ENCODE measurements at regions not wholly inside any gene's neighbourhood (a gene's known extent, or its start where the extent isn't known, plus 50 kb on each side); places are given as distances from the start of the nearest gene placed in this dataset.

DNA sequence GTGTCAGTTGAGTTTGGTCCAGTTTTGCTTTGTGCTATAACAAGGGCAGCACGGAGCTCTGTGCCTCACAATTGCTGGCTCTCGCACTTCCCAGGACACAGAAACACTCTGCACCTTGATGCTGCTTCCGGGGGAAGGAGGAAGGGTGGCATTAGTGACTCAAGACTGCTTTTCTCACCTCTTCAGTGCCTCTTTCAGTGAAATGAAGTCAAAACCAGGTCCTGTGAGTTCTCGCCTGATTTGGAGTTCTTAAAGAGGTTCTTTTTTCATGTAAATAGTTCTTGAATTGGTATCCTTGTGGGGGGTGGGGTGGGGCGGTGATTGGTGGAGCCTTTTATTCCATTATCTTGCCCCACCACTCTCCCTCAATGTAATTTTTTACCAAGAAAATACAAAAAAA, 91.5 kb upstream of the MYT1L start:
- POLR2A ChIA-PET: no interaction called here

DNA sequence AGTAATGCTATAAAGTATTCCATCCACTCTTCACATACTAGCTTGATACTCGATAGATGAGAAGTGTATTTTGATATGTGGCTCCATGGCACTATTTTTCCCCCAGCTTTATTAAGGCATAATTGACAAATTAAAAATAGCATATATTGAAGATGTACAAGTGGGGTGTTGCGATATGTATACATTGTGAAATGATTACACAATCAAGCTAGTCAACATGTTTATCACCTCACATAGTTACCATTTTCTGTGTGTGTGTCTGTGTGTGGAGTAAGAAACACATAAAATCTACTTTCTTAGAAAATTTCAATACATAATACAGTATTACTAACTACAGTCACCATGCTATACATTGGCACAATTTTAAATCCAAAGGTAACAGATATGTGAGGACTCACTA, 82.5 kb upstream of the MYT1L start:
- ChIA-PET POLR2A (no interaction called here), CTCF (no interaction called here)
- no peaks in the 10 kb centered on the region for H3K4me1 Mint-ChIP-seq
- DNase-seq: no peak
- no peak overlapping the region for H3K27ac Mint-ChIP-seq
- no peaks in the 10 kb centered on the region for H3K36me3 Mint-ChIP-seq
- no peak overlapping the region for H3K4me3 Mint-ChIP-seq
- no peak overlapping the region for H3K27ac ChIP-seq (ENCODE audit: low read depth, low read length)
- H3K36me3 ChIP-seq (ENCODE audit: insufficient read depth, low read length): no peaks in the 10 kb centered on the region
- H3K9me3 ChIP-seq (ENCODE audit: low read length): no peaks in the 10 kb centered on the region
- H3K27me3 ChIP-seq (ENCODE audit: insufficient read depth, low read length, poor library complexity, severe bottlenecking): no peaks in the 10 kb centered on the region
- H3K27me3 Mint-ChIP-seq: no peaks in the 10 kb centered on the region
- no peaks in the 10 kb centered on the region for H3K4me1 ChIP-seq (ENCODE audit: insufficient read depth, low read length)
- H3K4me3 ChIP-seq (ENCODE audit: low read length): no peak overlapping the region
- H3K9me3 Mint-ChIP-seq: peaks cover 0 to 2% (median 2%) of the 10 kb centered on the region in 5 donors

More for the DNA sequence above, 91.5 kb upstream of the MYT1L start:
- no peaks in the 10 kb centered on the region for H3K36me3 Mint-ChIP-seq
- Histone ChIP-seq H3K4me1 (ENCODE audit: insufficient read depth, low read length) (no peaks in the 10 kb centered on the region), H3K27me3 (ENCODE audit: insufficient read depth, low read length, poor library complexity, severe bottlenecking) (no peaks in the 10 kb centered on the region), H3K4me3 (ENCODE audit: low read length) (no peak overlapping the region), H3K9me3 (ENCODE audit: low read length) (no peaks in the 10 kb centered on the region), H3K36me3 (ENCODE audit: insufficient read depth, low read length) (no peaks in the 10 kb centered on the region), H3K27ac (ENCODE audit: low read depth, low read length) (no peak overlapping the region)
- no peaks in the 10 kb centered on the region for H3K4me1 Mint-ChIP-seq
- no peak overlapping the region for H3K4me3 Mint-ChIP-seq
- H3K9me3 Mint-ChIP-seq: peaks cover 0 to 5% (median 0%) of the 10 kb centered on the region in 5 donors
- H3K27ac Mint-ChIP-seq: no peak overlapping the region
- CTCF ChIA-PET: no interaction called here
- DNase-seq: no peak
- peaks cover 0 to 2% of the 10 kb centered on the region in 2 donors for H3K27me3 Mint-ChIP-seq

DNA sequence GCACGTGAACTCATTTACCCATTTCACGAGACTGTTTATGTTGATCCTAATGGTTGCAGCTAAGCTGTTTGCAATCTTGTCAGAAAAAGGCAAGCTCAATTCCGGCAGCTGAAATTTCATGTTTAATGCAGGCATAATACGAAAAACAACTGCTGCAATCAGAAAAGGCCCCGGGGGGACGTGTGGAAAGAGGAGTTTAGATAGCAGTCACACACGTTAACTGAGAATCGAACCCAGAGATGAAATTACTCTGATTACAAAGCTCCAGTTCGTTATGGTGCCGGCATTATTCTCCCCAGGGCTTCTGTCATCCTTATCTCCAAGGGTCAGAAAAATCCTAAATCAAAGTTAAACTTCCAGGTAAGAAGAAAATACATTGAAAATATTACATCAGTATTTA, 79.9 kb upstream of the MYT1L start:
- Histone ChIP-seq H3K27ac (ENCODE audit: low read depth, low read length) (no peak overlapping the region), H3K27me3 (ENCODE audit: insufficient read depth, low read length, poor library complexity, severe bottlenecking) (no peaks in the 10 kb centered on the region), H3K36me3 (ENCODE audit: insufficient read depth, low read length) (no peaks in the 10 kb centered on the region), H3K9me3 (ENCODE audit: low read length) (no peaks in the 10 kb centered on the region), H3K4me3 (ENCODE audit: low read length) (no peak overlapping the region), H3K4me1 (ENCODE audit: insufficient read depth, low read length) (no peaks in the 10 kb centered on the region)
- no peaks in the 10 kb centered on the region for H3K27me3 Mint-ChIP-seq
- DNase-seq: no peak
- H3K27ac Mint-ChIP-seq: no peak overlapping the region
- H3K9me3 Mint-ChIP-seq: peaks cover 0 to 6% (median 2%) of the 10 kb centered on the region in 5 donors
- ChIA-PET CTCF (no interaction called here), POLR2A (no interaction called here)
- no peaks in the 10 kb centered on the region for H3K36me3 Mint-ChIP-seq
- H3K4me3 Mint-ChIP-seq: no peak overlapping the region
- no peaks in the 10 kb centered on the region for H3K4me1 Mint-ChIP-seq

DNA sequence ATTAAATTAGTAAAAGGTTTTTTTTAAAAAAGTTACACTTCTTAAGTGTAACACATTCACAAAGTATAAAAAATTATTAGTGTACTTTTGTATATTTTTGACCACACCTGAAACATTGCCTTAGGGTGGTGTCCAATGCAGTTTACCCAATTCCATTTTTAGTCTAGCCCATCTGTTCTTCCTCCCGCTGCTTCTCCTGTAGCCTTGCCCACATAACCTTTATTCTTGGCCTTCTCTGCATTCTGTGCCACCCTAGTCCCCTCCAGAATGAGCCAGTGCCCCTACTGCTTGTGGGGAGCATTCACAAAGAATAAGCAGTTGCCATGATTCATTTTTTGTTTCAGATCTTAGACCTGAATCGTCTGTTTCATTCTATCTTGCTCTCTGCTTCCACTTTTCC, 78.4 kb upstream of the MYT1L start:
- H3K27ac ChIP-seq (ENCODE audit: low read depth, low read length): no peak overlapping the region
- CTCF ChIA-PET: no interaction called here
- no peak overlapping the region for H3K4me3 Mint-ChIP-seq
- no peaks in the 10 kb centered on the region for H3K36me3 Mint-ChIP-seq
- no peak overlapping the region for H3K4me3 ChIP-seq (ENCODE audit: low read length)
- no peak overlapping the region for H3K27ac Mint-ChIP-seq
- H3K27me3 Mint-ChIP-seq: no peaks in the 10 kb centered on the region
- no peaks in the 10 kb centered on the region for H3K27me3 ChIP-seq (ENCODE audit: insufficient read depth, low read length, poor library complexity, severe bottlenecking)
- H3K4me1 ChIP-seq (ENCODE audit: insufficient read depth, low read length): no peaks in the 10 kb centered on the region
- peaks cover 0 to 12% (median 7%) of the 10 kb centered on the region in 5 donors for H3K9me3 Mint-ChIP-seq
- DNase-seq: no peak
- no peaks in the 10 kb centered on the region for H3K9me3 ChIP-seq (ENCODE audit: low read length)
- POLR2A ChIA-PET: no interaction called here
- no peaks in the 10 kb centered on the region for H3K36me3 ChIP-seq (ENCODE audit: insufficient read depth, low read length)
- no peaks in the 10 kb centered on the region for H3K4me1 Mint-ChIP-seq

DNA sequence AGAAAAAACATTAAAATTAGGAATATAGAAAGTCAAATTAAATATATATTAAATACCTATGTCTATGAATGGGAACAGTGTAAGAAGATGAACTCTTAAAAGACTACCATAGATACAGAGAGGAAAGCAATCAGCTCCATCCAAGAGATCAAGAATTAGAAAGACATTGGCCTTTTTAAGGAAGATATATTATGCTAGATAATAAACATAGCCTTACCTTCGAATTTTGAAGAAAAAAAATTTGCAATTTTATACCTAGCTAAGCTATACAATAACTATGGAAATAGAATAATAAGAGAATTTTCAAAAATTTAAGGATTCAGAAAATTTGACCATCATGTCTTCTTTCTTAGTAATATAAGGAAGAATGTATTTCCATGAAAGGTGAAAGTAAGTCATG, 74.7 kb upstream of the MYT1L start:
- no peaks in the 10 kb centered on the region for H3K4me1 Mint-ChIP-seq
- no peak for DNase-seq
- no peaks in the 10 kb centered on the region for H3K36me3 Mint-ChIP-seq
- H3K4me3 ChIP-seq (ENCODE audit: low read length): no peak overlapping the region
- no peaks in the 10 kb centered on the region for H3K9me3 ChIP-seq (ENCODE audit: low read length)
- H3K9me3 Mint-ChIP-seq: peaks cover 0 to 17% (median 7%) of the 10 kb centered on the region in 5 donors
- no peaks in the 10 kb centered on the region for H3K4me1 ChIP-seq (ENCODE audit: insufficient read depth, low read length)
- H3K27ac Mint-ChIP-seq: no peak overlapping the region
- peaks cover 0 to 2% of the 10 kb centered on the region in 2 donors for H3K27me3 Mint-ChIP-seq
- ChIA-PET CTCF (no interaction called here), POLR2A (no interaction called here)
- H3K27me3 ChIP-seq (ENCODE audit: insufficient read depth, low read length, poor library complexity, severe bottlenecking): no peaks in the 10 kb centered on the region
- no peak overlapping the region for H3K27ac ChIP-seq (ENCODE audit: low read depth, low read length)
- no peak overlapping the region for H3K4me3 Mint-ChIP-seq
- no peaks in the 10 kb centered on the region for H3K36me3 ChIP-seq (ENCODE audit: insufficient read depth, low read length)

DNA sequence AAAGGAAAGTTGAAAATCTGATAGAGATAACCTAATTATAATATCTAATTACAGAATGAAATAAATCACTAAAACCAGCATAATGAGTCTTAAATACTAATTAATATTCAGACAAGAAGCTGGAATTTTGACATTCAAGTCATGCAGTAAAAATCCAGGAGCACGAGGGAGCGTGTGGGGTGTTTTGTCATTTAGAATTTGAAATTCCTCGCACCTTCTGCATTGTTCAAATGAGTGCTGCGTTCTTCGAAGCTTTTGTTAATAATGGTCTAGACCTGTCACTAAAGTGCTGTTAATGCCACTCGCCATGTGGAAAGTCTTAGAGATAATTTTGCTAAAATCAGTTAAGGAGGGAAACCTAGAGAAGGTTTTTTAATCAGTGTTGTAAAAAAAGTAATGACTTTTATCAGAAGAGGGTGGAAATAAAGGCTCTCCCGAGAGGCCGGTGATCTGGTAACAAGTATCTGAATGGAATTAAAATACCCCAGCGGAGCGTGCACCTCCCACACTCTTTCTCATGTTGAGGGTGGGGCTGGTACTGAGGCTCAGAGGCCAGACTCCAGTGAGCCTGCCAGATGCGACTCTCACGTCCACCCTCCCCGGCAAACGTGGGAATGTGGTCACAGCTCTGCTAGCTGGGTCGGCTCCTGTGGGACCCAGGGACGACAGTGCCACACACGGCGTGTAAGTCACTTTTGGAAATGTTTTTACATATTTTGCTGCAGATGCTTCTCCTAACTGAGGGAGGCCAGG, 69.4 kb upstream of the MYT1L start:
- Mint-ChIP-seq H3K4me1 (no peaks in the 10 kb centered on the region), H3K9me3 (peaks cover 0 to 12% (median 10%) of the 10 kb centered on the region in 5 donors), H3K27me3 (peaks cover 0 to 2% of the 10 kb centered on the region in 2 donors), H3K4me3 (no peak overlapping the region), H3K36me3 (no peaks in the 10 kb centered on the region), H3K27ac (no peak overlapping the region)
- H3K36me3 ChIP-seq (ENCODE audit: insufficient read depth, low read length): no peaks in the 10 kb centered on the region
- no peaks in the 10 kb centered on the region for H3K9me3 ChIP-seq (ENCODE audit: low read length)
- no peak overlapping the region for H3K27ac ChIP-seq (ENCODE audit: low read depth, low read length)
- H3K4me1 ChIP-seq (ENCODE audit: insufficient read depth, low read length): no peaks in the 10 kb centered on the region
- no peak overlapping the region for H3K4me3 ChIP-seq (ENCODE audit: low read length)
- DNase-seq: no peak
- ChIA-PET POLR2A (no interaction called here), CTCF (no interaction called here)
- H3K27me3 ChIP-seq (ENCODE audit: insufficient read depth, low read length, poor library complexity, severe bottlenecking): no peaks in the 10 kb centered on the region

DNA sequence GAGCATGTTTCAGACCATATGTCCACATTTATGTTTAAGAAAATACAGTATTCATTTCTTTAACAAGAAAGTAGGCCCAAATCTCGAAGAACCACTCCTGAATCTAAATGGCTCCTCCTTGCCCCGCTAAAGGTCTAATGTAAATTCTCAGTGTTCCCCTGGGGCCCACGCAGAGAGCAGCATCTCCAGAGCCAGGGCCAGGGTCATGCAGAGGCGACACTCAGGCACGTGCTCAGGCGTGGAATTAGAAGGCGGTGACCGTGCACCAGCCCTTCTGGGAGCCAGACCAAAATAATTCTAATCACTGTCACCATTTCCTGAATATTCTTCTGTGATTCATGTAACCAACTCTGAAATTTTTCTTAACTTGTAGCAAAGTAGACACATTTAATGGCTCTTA, 68.3 kb upstream of the MYT1L start:
- Histone ChIP-seq H3K4me1 (ENCODE audit: insufficient read depth, low read length) (no peaks in the 10 kb centered on the region), H3K27me3 (ENCODE audit: insufficient read depth, low read length, poor library complexity, severe bottlenecking) (no peaks in the 10 kb centered on the region), H3K36me3 (ENCODE audit: insufficient read depth, low read length) (no peaks in the 10 kb centered on the region), H3K27ac (ENCODE audit: low read depth, low read length) (no peak overlapping the region), H3K4me3 (ENCODE audit: low read length) (no peak overlapping the region), H3K9me3 (ENCODE audit: low read length) (no peaks in the 10 kb centered on the region)
- peaks cover 0 to 13% (median 5%) of the 10 kb centered on the region in 5 donors for H3K9me3 Mint-ChIP-seq
- POLR2A ChIA-PET: no interaction called here
- peaks cover 0 to 2% of the 10 kb centered on the region in 2 donors for H3K27me3 Mint-ChIP-seq
- H3K27ac Mint-ChIP-seq: no peak overlapping the region
- H3K4me1 Mint-ChIP-seq: no peaks in the 10 kb centered on the region
- CTCF ChIA-PET: no interaction called here
- no peak for DNase-seq
- H3K4me3 Mint-ChIP-seq: no peak overlapping the region
- no peaks in the 10 kb centered on the region for H3K36me3 Mint-ChIP-seq

DNA sequence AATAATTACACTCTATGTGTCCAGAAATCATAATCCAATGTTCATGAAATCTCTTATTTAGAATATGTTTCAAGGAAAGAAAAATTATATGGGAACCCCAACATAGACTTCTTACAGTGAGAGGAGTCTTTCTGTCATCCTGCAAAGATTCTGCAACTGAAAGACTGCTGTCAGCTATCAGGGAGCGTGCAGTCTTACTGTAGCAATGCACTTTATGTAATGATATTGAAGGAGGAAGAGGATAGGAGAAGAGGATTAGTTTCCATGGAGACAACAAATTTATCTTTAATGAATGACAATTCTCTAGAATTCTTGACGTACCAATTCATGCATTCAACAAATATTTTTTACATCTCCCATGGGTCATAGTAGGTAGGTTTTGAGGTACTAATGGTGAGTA, 61.3 kb upstream of the MYT1L start:
- H3K36me3 ChIP-seq (ENCODE audit: insufficient read depth, low read length): no peaks in the 10 kb centered on the region
- Mint-ChIP-seq H3K4me3 (no peak overlapping the region), H3K4me1 (no peaks in the 10 kb centered on the region), H3K9me3 (peaks cover 10 to 22% (median 12%) of the 10 kb centered on the region in 5 donors), H3K36me3 (no peaks in the 10 kb centered on the region), H3K27me3 (no peaks in the 10 kb centered on the region), H3K27ac (no peak overlapping the region)
- DNase-seq: no peak
- ChIA-PET POLR2A (no interaction called here), CTCF (no interaction called here)
- H3K9me3 ChIP-seq (ENCODE audit: low read length): no peaks in the 10 kb centered on the region
- no peaks in the 10 kb centered on the region for H3K4me1 ChIP-seq (ENCODE audit: insufficient read depth, low read length)
- no peak overlapping the region for H3K27ac ChIP-seq (ENCODE audit: low read depth, low read length)
- no peak overlapping the region for H3K4me3 ChIP-seq (ENCODE audit: low read length)
- no peaks in the 10 kb centered on the region for H3K27me3 ChIP-seq (ENCODE audit: insufficient read depth, low read length, poor library complexity, severe bottlenecking)
